OCI-LY3 (cell line): ENCODE measurements at regions not wholly inside any gene's neighbourhood (a gene's known extent, or its start where the extent isn't known, plus 50 kb on each side); places are given as distances from the start of the nearest gene placed in this dataset.

Source experiments
- H2AFZ ChIP-seq: fragments of 200-600, 300-600 bp; shearing (Covaris generic); 2 replicates; pipeline ENCODE4 v1.6.0; 2014; ENCODE audit warnings: antibody characterized with exemption, low read depth, low read length
- H3K27ac ChIP-seq: fragments of 200-600, 300-600 bp; sonication (generic); 2 replicates; pipeline ENCODE4 v1.5.1; 2014; ENCODE audit warnings: mild to moderate bottlenecking, low read length, moderate library complexity, mixed read lengths
- H3K27me3 ChIP-seq: fragments of 200-600, 300-600 bp; sonication (generic); 2 replicates; pipeline ENCODE4 v1.6.1; 2014; ENCODE audit warnings: low read depth, low read length, mixed read lengths
- H3K36me3 ChIP-seq: fragments of 200-600, 300-600 bp; sonication (generic); replicated peaks from 2 replicates; pipeline ENCODE3; 2014; ENCODE audit warnings: low read depth, low read length, mixed read lengths
- H3K4me1 ChIP-seq: fragments of 300-600, 200-600 bp; sonication (generic); 2 replicates; pipeline ENCODE4 v1.6.1; 2014; ENCODE audit warnings: low read length, mixed read lengths
- H3K4me2 ChIP-seq: fragments of 200-600, 300-600 bp; sonication (generic); 2 replicates; pipeline ENCODE4 v1.6.1; 2014; ENCODE audit warnings: low read length, mixed read lengths
- H3K4me3 ChIP-seq: fragments of 300-600, 200-600 bp; sonication (generic); 2 replicates; pipeline ENCODE4 v1.5.1; 2014; ENCODE audit warnings: antibody characterized with exemption, mild to moderate bottlenecking, low read length, moderate library complexity
- H3K79me2 ChIP-seq: fragments of 300-600, 200-600 bp; shearing (Covaris generic); 2 replicates; pipeline ENCODE4 v1.6.1; 2014; ENCODE audit warnings: mild to moderate bottlenecking, low read length, mixed read lengths
- H3K9ac ChIP-seq: fragments of 300-600, 200-600 bp; shearing (Covaris generic); 2 replicates; pipeline ENCODE4 v1.6.0; 2014; ENCODE audit warnings: mild to moderate bottlenecking, low read length, moderate library complexity
- H3K9me3 ChIP-seq: fragments of 200-600, 300-600 bp; shearing (Covaris generic); 2 replicates; pipeline ENCODE4 v1.6.1; 2014; ENCODE audit warnings: low read length, mixed read lengths; ENCODE audit not compliant: insufficient read depth
- H4K20me1 ChIP-seq: fragments of 200-600, 300-600 bp; sonication (generic); 2 replicates; pipeline ENCODE4 v1.6.1; 2016; ENCODE audit warnings: low read length, mixed read lengths; ENCODE audit not compliant: insufficient read depth
- EZH2phosphoT487 ChIP-seq: fragments of 200-600 bp; shearing (Covaris generic); IDR thresholded peaks from 2 replicates; pipeline ENCODE4 v1.6.1; 2018; ENCODE audit warnings: antibody characterized with exemption, mixed run types, low read depth
- TF ChIP-seq, protein P1 (sequence below): fragments of 200-600, 300-600 bp; sonication (generic); IDR thresholded peaks from 2 replicates; pipeline ENCODE4 v1.5.1; 2014; ENCODE audit warnings: antibody characterized with exemption, low read length, low read depth

DNA sequence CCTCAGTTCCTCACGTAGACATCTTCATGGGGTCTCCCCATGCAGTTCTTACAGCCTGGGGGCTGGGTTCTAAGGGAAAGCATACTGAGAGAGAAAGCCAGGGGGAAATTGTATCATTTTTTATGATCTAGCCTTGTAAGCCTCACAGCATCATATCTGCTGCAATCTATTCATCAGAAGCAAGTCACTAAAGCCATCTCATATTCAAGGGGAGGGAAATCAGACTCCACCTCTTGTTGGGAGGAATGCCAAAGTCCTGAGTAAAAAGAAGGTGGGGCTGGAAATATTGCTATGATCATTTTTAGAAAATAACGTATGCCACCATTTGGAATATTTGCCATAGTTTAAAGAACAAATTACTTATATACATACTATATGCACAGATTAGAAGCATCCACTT lies 304.6 kb downstream of the TXNL1 start:
- Histone ChIP-seq H3K4me1 (peaks cover 18% of the 10 kb centered on the region), H3K27me3 (no peaks in the 10 kb centered on the region), H3K4me3 (no peak overlapping the region)

DNA sequence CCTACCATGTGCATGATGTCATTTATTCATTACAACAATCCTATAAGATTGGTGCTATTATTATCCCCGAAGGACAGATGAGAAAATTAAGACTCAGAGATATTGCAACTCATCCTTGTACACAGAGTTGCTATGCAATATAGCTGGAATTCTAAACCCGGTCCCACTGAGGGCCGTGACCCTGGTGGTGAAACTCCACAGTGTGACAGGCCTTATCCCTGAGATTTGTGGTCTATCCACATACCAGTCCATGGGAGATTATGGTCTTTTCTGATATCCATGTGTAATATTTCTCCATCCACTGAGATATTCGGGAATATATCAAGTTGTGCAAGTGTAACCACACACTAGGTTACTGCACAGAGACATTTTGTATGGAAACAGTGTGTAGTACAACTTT lies 305.2 kb downstream of the TXNL1 start:
- H3K9me3 ChIP-seq, result peaks cover 2% of the 10 kb centered on the region; the same call in 1 of the 2 replicates
- H2AFZ ChIP-seq, result no peak overlapping the region
- H3K79me2 ChIP-seq, result no peaks in the 10 kb centered on the region
- no peaks in the 10 kb centered on the region for H4K20me1 ChIP-seq
- no peaks in the 10 kb centered on the region for H3K27me3 ChIP-seq
- no peak overlapping the region for H3K9ac ChIP-seq
- peaks cover 13% of the 10 kb centered on the region; the same call in 1 of the 2 replicates for H3K4me1 ChIP-seq
- H3K4me2 ChIP-seq, result no peak overlapping the region
- H3K4me3 ChIP-seq, result no peak overlapping the region
- no peak for TF ChIP-seq EZH2phosphoT487
- TF ChIP-seq, protein P1, sequence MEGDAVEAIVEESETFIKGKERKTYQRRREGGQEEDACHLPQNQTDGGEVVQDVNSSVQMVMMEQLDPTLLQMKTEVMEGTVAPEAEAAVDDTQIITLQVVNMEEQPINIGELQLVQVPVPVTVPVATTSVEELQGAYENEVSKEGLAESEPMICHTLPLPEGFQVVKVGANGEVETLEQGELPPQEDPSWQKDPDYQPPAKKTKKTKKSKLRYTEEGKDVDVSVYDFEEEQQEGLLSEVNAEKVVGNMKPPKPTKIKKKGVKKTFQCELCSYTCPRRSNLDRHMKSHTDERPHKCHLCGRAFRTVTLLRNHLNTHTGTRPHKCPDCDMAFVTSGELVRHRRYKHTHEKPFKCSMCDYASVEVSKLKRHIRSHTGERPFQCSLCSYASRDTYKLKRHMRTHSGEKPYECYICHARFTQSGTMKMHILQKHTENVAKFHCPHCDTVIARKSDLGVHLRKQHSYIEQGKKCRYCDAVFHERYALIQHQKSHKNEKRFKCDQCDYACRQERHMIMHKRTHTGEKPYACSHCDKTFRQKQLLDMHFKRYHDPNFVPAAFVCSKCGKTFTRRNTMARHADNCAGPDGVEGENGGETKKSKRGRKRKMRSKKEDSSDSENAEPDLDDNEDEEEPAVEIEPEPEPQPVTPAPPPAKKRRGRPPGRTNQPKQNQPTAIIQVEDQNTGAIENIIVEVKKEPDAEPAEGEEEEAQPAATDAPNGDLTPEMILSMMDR, result no peak
- no peak overlapping the region for H3K27ac ChIP-seq
- peaks cover 2% of the 10 kb centered on the region for H3K36me3 ChIP-seq

More for the DNA sequence above, 304.6 kb downstream of the TXNL1 start:
- peaks cover 9% of the 10 kb centered on the region; the same call in 1 of the 2 replicates for H3K9me3 ChIP-seq
- no peak overlapping the region for H3K4me2 ChIP-seq
- no peak overlapping the region for H3K27ac ChIP-seq
- H3K36me3 ChIP-seq, result peaks cover 9% of the 10 kb centered on the region
- TF ChIP-seq, protein P1, result no peak
- H4K20me1 ChIP-seq, result no peaks in the 10 kb centered on the region
- no peak overlapping the region for H2AFZ ChIP-seq
- no peak overlapping the region for H3K9ac ChIP-seq
- no peaks in the 10 kb centered on the region for H3K79me2 ChIP-seq

DNA sequence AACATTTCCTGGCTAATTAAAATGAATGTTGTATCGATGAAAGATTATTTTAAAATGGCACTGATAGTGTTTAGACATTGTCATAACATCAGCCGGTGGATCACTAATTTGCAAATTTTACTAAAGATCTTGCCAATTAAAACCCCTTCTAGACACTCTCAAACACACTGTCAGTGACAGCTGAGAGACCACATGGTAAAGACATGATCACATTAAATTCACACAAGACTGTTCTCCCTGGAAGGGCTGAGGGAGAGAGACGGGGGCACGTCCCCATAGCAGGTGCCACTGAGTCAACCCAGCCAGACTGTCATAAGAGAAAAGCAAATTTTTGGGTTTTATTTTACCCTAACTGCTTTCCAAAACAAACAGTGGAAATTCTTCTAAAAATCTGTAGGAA lies 306.0 kb downstream of the TXNL1 start:
- Histone ChIP-seq H3K9me3 (no peaks in the 10 kb centered on the region), H3K79me2 (no peaks in the 10 kb centered on the region), H4K20me1 (no peaks in the 10 kb centered on the region), H3K27me3 (no peaks in the 10 kb centered on the region), H3K36me3 (no peaks in the 10 kb centered on the region), H3K4me3 (no peak overlapping the region), H3K4me2 (no peak overlapping the region), H3K9ac (no peak overlapping the region), H2AFZ (no peak overlapping the region), H3K4me1 (peaks cover 10% of the 10 kb centered on the region; the same call in 1 of the 2 replicates), H3K27ac (no peak overlapping the region)
- TF ChIP-seq, protein P1, result no peak
- TF ChIP-seq EZH2phosphoT487, result no peak

DNA sequence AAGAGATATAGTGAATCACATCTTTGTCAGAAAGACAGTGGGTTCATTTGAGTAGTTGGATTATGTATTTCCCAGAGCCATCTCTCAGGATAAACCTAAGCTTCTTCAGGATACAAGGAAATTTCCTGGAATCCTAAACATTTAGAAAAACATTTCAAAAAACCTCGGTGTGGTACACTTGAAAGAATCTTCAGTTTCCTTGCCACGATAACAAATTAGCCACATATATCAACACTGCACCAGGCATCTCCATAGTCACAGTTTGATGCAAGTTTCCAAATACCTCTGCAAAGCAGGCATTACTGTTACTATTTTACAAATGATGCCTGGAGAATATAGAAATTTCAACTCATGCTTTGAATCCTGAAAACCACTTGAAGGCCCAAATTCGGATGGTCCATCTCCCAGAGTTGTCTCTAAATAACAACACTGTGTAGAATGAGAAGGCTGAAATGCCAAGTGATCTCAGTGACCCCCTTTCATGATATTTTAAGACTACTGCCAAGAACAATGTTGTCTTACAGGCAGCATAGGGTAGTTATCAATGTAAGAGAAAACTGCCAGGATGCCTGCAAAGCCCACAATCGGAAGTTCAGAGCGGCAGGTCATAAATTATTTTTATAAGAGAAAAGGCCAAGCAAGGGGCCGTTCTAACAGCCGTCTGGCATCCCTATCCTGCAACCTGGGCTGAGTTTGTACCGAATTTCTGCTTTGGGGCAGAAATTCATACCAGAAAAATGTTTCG lies 307.9 kb downstream of the TXNL1 start:
- H3K36me3 ChIP-seq, result no peaks in the 10 kb centered on the region
- TF ChIP-seq, protein P1, result no peak
- no peak for TF ChIP-seq EZH2phosphoT487
- no peak overlapping the region for H3K4me2 ChIP-seq
- no peak overlapping the region for H3K9ac ChIP-seq
- no peak overlapping the region for H2AFZ ChIP-seq
- H3K27me3 ChIP-seq, result no peaks in the 10 kb centered on the region
- no peaks in the 10 kb centered on the region for H3K9me3 ChIP-seq
- H3K4me1 ChIP-seq, result peaks cover 6% of the 10 kb centered on the region; the same call in 1 of the 2 replicates
- no peaks in the 10 kb centered on the region for H4K20me1 ChIP-seq
- no peak overlapping the region for H3K27ac ChIP-seq
- H3K79me2 ChIP-seq, result no peaks in the 10 kb centered on the region
- H3K4me3 ChIP-seq, result no peak overlapping the region
